ENCODE measurements at regions not wholly inside any gene's neighbourhood (a gene's known extent, or its start where the extent isn't known, plus 50 kb on each side); places are given as distances from the start of the nearest gene placed in this dataset.

- H3K4me3 Mint-ChIP-seq, result no peak overlapping the region
- TF ChIP-seq CTCF (IDR thresholded peaks at IDR 0.05; ENCODE audit: unreplicated experiment in 3 of 3), result no peak
- H3K27ac Mint-ChIP-seq, result peak overlapping the region in 1 of 3 experiments; percentile 33
- H3K27me3 Mint-ChIP-seq (ENCODE audit: low read depth), result peaks cover 12% of the 10 kb centered on the region
- no peaks in the 10 kb centered on the region for H3K4me1 Mint-ChIP-seq
- peaks cover 5% of the 10 kb centered on the region for H3K9me3 Mint-ChIP-seq
- no peaks in the 10 kb centered on the region for H3K36me3 Mint-ChIP-seq (ENCODE audit: low read depth)
These were observed 1126.4 kb downstream of the TBC1D22A start for GRCh38 chr22:47888817-47889216.

DNA sequence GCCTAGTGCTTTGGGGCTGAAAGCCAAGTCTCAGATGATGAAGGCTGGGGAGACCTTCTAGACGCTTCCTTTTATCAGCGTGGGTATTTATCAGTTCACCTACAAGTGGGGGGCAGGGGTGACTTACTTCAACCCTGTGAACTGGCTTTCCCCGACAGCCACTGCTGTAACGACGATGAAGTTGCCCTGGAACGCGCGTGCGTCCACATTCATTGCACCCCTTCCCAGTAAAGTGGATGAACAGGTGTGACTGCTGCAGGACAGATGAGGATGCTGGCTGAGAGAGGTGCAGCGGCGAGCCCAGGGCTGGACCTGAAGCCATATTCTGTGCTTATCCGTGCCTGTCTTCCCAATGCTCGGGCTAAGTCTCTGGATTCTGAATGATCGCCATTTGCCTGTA lies 1122.3 kb downstream of the TBC1D22A start:
- H3K27me3 Mint-ChIP-seq (ENCODE audit: low read depth), result peaks cover 9% of the 10 kb centered on the region
- peaks cover 5% of the 10 kb centered on the region for H3K9me3 Mint-ChIP-seq
- H3K4me3 Mint-ChIP-seq, result no peak overlapping the region
- no peaks in the 10 kb centered on the region for H3K36me3 Mint-ChIP-seq (ENCODE audit: low read depth)
- no peaks in the 10 kb centered on the region for H3K4me1 Mint-ChIP-seq
- H3K27ac Mint-ChIP-seq, result no peak overlapping the region
- TF ChIP-seq CTCF (IDR thresholded peaks at IDR 0.05; ENCODE audit: unreplicated experiment in 3 of 3), result no peak

DNA sequence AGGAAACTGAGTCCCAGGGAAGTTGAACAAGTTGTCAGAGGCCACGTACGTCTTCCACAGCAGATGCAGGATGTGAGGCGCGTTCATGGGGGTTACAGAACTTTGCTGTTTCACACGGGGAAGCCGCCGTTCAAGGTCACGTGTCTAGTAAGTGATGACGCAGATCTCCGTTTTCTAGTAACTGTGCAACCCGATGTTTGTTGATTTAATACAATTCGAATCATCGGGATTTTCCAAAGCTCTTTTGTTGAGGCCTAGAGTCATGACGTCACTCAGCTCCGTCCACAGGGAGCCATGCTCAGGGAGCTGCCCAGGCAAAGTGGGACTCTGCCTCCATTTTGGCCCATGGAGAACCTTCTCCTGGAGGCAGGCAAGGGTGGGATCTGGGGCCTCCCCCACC lies 1121.8 kb downstream of the TBC1D22A start:
- no peak overlapping the region for H3K27ac Mint-ChIP-seq
- no peaks in the 10 kb centered on the region for H3K4me1 Mint-ChIP-seq
- peaks cover 5% of the 10 kb centered on the region for H3K9me3 Mint-ChIP-seq
- no peak overlapping the region for H3K4me3 Mint-ChIP-seq
- H3K36me3 Mint-ChIP-seq (ENCODE audit: low read depth), result no peaks in the 10 kb centered on the region
- no peak for TF ChIP-seq CTCF (IDR thresholded peaks at IDR 0.05; ENCODE audit: unreplicated experiment in 3 of 3)
- peaks cover 15% of the 10 kb centered on the region for H3K27me3 Mint-ChIP-seq (ENCODE audit: low read depth)

DNA sequence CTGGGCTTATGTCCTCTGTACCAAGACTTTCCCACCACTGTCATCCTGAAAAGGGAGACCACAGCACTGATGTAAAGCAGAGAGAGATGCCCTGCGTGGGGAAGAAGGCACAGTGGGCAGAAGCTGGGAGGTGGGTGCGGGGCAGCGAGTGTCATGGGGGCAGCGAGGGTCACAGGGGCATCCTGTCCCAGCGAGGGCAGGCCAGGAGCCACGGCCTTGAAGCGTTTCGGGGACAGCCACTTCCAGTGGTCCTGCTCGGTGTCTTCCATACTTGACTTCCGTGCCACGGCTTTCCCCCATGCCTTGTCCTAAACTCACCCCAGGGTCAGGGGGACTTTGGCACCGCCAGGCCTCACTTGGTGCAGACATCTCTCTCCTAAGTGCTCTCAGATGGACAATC lies 1121.3 kb downstream of the TBC1D22A start:
- H3K4me3 Mint-ChIP-seq, result no peak overlapping the region
- H3K36me3 Mint-ChIP-seq (ENCODE audit: low read depth), result no peaks in the 10 kb centered on the region
- H3K27me3 Mint-ChIP-seq (ENCODE audit: low read depth), result peaks cover 15% of the 10 kb centered on the region
- peaks cover 5% of the 10 kb centered on the region for H3K9me3 Mint-ChIP-seq
- no peak for TF ChIP-seq CTCF (IDR thresholded peaks at IDR 0.05; ENCODE audit: unreplicated experiment in 3 of 3)
- no peaks in the 10 kb centered on the region for H3K4me1 Mint-ChIP-seq
- H3K27ac Mint-ChIP-seq, result no peak overlapping the region

DNA sequence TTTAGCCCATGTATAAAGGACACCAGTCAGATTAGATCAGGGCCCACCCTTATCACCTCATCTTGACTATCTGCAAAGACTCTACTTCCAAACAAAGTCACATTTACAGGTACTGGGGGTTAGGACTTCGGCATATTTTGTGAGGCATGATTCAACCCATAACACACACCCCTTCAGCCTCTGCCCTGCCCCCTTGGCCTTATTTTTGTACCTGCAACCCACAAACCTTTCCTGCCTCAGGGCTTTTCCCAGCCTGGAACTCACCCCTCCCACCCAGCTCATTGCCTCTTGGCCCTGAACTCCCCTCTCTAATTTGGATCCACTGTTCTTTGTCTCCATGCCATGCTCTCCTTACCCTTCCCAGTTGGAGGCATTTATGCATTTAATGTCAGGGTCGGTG lies 1116.9 kb downstream of the TBC1D22A start:
- no peaks in the 10 kb centered on the region for H3K36me3 Mint-ChIP-seq (ENCODE audit: low read depth)
- no peak overlapping the region for H3K27ac Mint-ChIP-seq
- TF ChIP-seq CTCF (IDR thresholded peaks at IDR 0.05; ENCODE audit: unreplicated experiment in 3 of 3), result no peak
- peaks cover 16% of the 10 kb centered on the region for H3K27me3 Mint-ChIP-seq (ENCODE audit: low read depth)
- no peak overlapping the region for H3K4me3 Mint-ChIP-seq
- H3K9me3 Mint-ChIP-seq, result peaks cover 5% of the 10 kb centered on the region
- no peaks in the 10 kb centered on the region for H3K4me1 Mint-ChIP-seq

- peaks cover 5% of the 10 kb centered on the region for H3K9me3 Mint-ChIP-seq
- H3K27me3 Mint-ChIP-seq (ENCODE audit: low read depth), result peaks cover 16% of the 10 kb centered on the region
- H3K36me3 Mint-ChIP-seq (ENCODE audit: low read depth), result no peaks in the 10 kb centered on the region
- H3K27ac Mint-ChIP-seq, result no peak overlapping the region
- TF ChIP-seq CTCF (IDR thresholded peaks at IDR 0.05; ENCODE audit: unreplicated experiment in 3 of 3), result no peak
- no peak overlapping the region for H3K4me3 Mint-ChIP-seq
- H3K4me1 Mint-ChIP-seq, result no peaks in the 10 kb centered on the region
These were observed 1116.0 kb downstream of the TBC1D22A start for GRCh38 chr22:47878460-47878859.

Data from nephron (organoid).